Caco-2 (cell line): ENCODE measurements at regions not wholly inside any gene's neighbourhood (a gene's known extent, or its start where the extent isn't known, plus 50 kb on each side); places are given as distances from the start of the nearest gene placed in this dataset.

ENCODE experiments used
- BruUV-seq: library from RNA; stranded (reverse); fragments of 400-500 nt; replicated peaks from 2 replicates; lab custom pipeline; 2021; lab: Mats Ljungman, UMichigan
- CTCF ChIA-PET: fragments of 300-600 bp; sonication (Branson Sonifier 250); formaldehyde crosslinking; loops from one replicate; lab custom pipeline; 2022; ENCODE audit warnings: antibody characterized with exemption; lab: Charles Lee
- POLR2A ChIA-PET: fragments of 300-600 bp; sonication (Branson Sonifier 250); formaldehyde crosslinking; loops from one replicate; lab custom pipeline; 2022; ENCODE audit warnings: antibody characterized with exemption; lab: Charles Lee
- DNase-seq, 2 experiments: peaks; one replicate each; pipeline versions ENCODE4 v3.0.0 to v3.0.0-alpha.2; 2020 to 2022
- H3K27me3 ChIP-seq: replicated peaks from 2 replicates; pipeline ENCODE4 v1.6.0; 2011; ENCODE audit warnings: low read length; ENCODE audit not compliant: control insufficient read depth, insufficient read depth
- H3K36me3 ChIP-seq: 2 replicates; pipeline ENCODE4 v1.5.1; 2011; ENCODE audit warnings: low read length; ENCODE audit not compliant: control insufficient read depth, insufficient read depth
- H3K4me1 ChIP-seq: fragments of 250-450 bp; sonication (Bioruptor Pico); 2 replicates; pipeline ENCODE4 v1.5.1; 2020; ENCODE audit warnings: mild to moderate bottlenecking
- H3K4me3 ChIP-seq: 2 replicates; pipeline ENCODE4 v1.5.1; 2011; ENCODE audit warnings: low read depth, mild to moderate bottlenecking, control low read depth, low read length
- H3K9me3 ChIP-seq: fragments of 250-450 bp; sonication (Bioruptor Pico); 2 replicates; pipeline ENCODE4 v1.5.1; 2020; ENCODE audit warnings: mild to moderate bottlenecking, moderate library complexity
- H3K27ac Mint-ChIP-seq: one replicate; pipeline ENCODE4 v1.8.0; 2022; ENCODE audit warnings: mixed read lengths; ENCODE audit not compliant: unreplicated experiment
- H3K27me3 Mint-ChIP-seq: one replicate; pipeline ENCODE4 v1.8.0; 2022; ENCODE audit warnings: mixed read lengths; ENCODE audit not compliant: insufficient read depth, unreplicated experiment
- H3K36me3 Mint-ChIP-seq: one replicate; pipeline ENCODE4 v1.8.0; 2022; ENCODE audit warnings: mild to moderate bottlenecking, mixed read lengths; ENCODE audit not compliant: insufficient read depth, unreplicated experiment
- H3K4me1 Mint-ChIP-seq: one replicate; pipeline ENCODE4 v1.8.0; 2022; ENCODE audit warnings: low read depth, mixed read lengths; ENCODE audit not compliant: unreplicated experiment
- H3K4me3 Mint-ChIP-seq: one replicate; pipeline ENCODE4 v1.8.0; 2022; ENCODE audit warnings: mild to moderate bottlenecking, moderate library complexity, mixed read lengths; ENCODE audit not compliant: unreplicated experiment
- H3K9me3 Mint-ChIP-seq: one replicate; pipeline ENCODE4 v1.8.0; 2022; ENCODE audit warnings: mixed read lengths; ENCODE audit not compliant: unreplicated experiment
- intact Hi-C: fragments of 100-400 bp; cut with micrococcal nuclease; formaldehyde crosslinking; loops from one replicate; pipeline ENCODE4 v1.10.0; 2022; ENCODE audit not compliant: unreplicated experiment
- TF ChIP-seq, protein P1 (sequence below), 2 experiments: fragments of 200-600 bp in 1 of 2; IDR thresholded peaks; 1 replicate in 1 of 2; 2 replicates in 1 of 2; pipeline versions ENCODE4 v1.5.1 to v1.8.0; 2011 to 2022; ENCODE audit warnings: antibody characterized with exemption in 1 of 2, control low read depth in 1 of 2, inconsistent platforms in 1 of 2, low read depth in 1 of 2, low read length in 1 of 2, mild to moderate bottlenecking in 1 of 2, moderate library complexity in 1 of 2; ENCODE audit not compliant: insufficient read depth in 1 of 2, severe bottlenecking in 1 of 2, unreplicated experiment in 1 of 2

DNA sequence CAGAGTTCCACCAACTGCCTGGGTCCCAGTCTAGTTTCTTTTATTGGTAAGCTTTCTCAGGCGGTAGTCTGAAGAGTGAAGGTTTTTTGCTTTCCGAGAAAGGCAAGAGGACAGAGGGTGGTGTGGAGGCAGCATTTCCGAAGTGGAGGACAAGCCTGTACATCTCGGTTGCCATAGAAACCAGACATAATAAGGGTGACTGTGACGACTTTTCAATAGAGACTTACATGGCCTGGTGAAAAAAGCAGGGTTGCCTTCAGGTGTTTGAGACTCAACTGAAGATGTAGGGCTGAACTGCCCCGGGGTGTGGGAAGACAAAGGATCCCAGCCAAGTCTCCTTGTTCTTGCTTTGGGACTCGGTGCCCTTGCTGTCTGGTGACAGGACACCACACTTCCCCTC is 53.6 kb upstream of the RAB40AL start:
- Mint-ChIP-seq H3K36me3 (peaks cover 6% of the 10 kb centered on the region), H3K4me1 (no peaks in the 10 kb centered on the region), H3K4me3 (no peak overlapping the region), H3K27me3 (no peaks in the 10 kb centered on the region), H3K27ac (no peak overlapping the region), H3K9me3 (no peaks in the 10 kb centered on the region)
- TF ChIP-seq, protein P1, sequence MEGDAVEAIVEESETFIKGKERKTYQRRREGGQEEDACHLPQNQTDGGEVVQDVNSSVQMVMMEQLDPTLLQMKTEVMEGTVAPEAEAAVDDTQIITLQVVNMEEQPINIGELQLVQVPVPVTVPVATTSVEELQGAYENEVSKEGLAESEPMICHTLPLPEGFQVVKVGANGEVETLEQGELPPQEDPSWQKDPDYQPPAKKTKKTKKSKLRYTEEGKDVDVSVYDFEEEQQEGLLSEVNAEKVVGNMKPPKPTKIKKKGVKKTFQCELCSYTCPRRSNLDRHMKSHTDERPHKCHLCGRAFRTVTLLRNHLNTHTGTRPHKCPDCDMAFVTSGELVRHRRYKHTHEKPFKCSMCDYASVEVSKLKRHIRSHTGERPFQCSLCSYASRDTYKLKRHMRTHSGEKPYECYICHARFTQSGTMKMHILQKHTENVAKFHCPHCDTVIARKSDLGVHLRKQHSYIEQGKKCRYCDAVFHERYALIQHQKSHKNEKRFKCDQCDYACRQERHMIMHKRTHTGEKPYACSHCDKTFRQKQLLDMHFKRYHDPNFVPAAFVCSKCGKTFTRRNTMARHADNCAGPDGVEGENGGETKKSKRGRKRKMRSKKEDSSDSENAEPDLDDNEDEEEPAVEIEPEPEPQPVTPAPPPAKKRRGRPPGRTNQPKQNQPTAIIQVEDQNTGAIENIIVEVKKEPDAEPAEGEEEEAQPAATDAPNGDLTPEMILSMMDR (IDR thresholded peaks at IDR 0.05; ENCODE audit: insufficient read depth in 1 of 2, low read depth in 1 of 2, low read length in 1 of 2, severe bottlenecking in 1 of 2, unreplicated experiment in 1 of 2) = no peak
- H3K4me3 ChIP-seq = no peak overlapping the region
- no TSS peak for BruUV-seq
- no peaks in the 10 kb centered on the region; the same call in 1 of the 2 replicates for H3K36me3 ChIP-seq
- ChIA-PET CTCF (no interaction called here), POLR2A (no interaction called here)
- intact Hi-C loops = no loop called here
- H3K9me3 ChIP-seq = no peaks in the 10 kb centered on the region
- DNase-seq = no peak
- H3K4me1 ChIP-seq = no peaks in the 10 kb centered on the region
- no peaks in the 10 kb centered on the region for H3K27me3 ChIP-seq
